HG03432 (cell line): ENCODE measurements at regions not wholly inside any gene's neighbourhood (a gene's known extent, or its start where the extent isn't known, plus 50 kb on each side); places are given as distances from the start of the nearest gene placed in this dataset.
"Not testable (repeated sequence)": the region's sequence is repeated elsewhere in the genome, so short reads cannot be mapped to it uniquely, and the experiment has no call there.

Source experiments
- ATAC-seq: cut with Tn5 transposase; IDR thresholded peaks from one replicate; pipeline ENCODE4 v1.9.1; 2021; ENCODE audit warnings: mild to moderate bottlenecking, moderate library complexity; ENCODE audit not compliant: unreplicated experiment

- no peak for ATAC-seq
Measured at GRCh38 chr6:6808915-6809314, 220.4 kb downstream of the LY86 start.

GRCh38 chr6:6810727-6811126 is 222.2 kb downstream of the LY86 start:
- ATAC-seq: no peak

GRCh38 chr6:6811128-6812009 is 222.8 kb downstream of the LY86 start:
- peak; percentile 42 for ATAC-seq

GRCh38 chr6:6812427-6812826 is 223.9 kb downstream of the LY86 start:
- ATAC-seq: no peak

- ATAC-seq: no peak
Measured at GRCh38 chr6:6815732-6816131, 227.2 kb downstream of the LY86 start.

GRCh38 chr6:6816716-6817115 is 228.2 kb downstream of the LY86 start:
- ATAC-seq: peak; percentile 58

GRCh38 chr6:6818078-6818639 is 229.6 kb downstream of the LY86 start:
- ATAC-seq: no peak

GRCh38 chr6:6820641-6821238 is 232.2 kb downstream of the LY86 start:
- ATAC-seq: no peak

GRCh38 chr6:6821639-6822261 is 233.2 kb downstream of the LY86 start:
- ATAC-seq: no peak

GRCh38 chr6:6823030-6823429 is 234.5 kb downstream of the LY86 start:
- ATAC-seq: no peak

- ATAC-seq: no peak
Measured at GRCh38 chr6:6823568-6824224, 235.2 kb downstream of the LY86 start.

GRCh38 chr6:6824381-6824780 is 235.9 kb downstream of the LY86 start:
- no peak for ATAC-seq

- no peak for ATAC-seq
Measured at GRCh38 chr6:6825193-6825784, 236.8 kb downstream of the LY86 start.

- ATAC-seq: peak; percentile 89
Measured at GRCh38 chr6:6826095-6826901, 237.8 kb downstream of the LY86 start.

GRCh38 chr6:6826961-6827360 is 238.4 kb downstream of the LY86 start:
- no peak for ATAC-seq

GRCh38 chr6:6829872-6830685 is 241.6 kb downstream of the LY86 start:
- ATAC-seq: no peak

- not testable (repeated sequence) for ATAC-seq
Measured at GRCh38 chr6:6830686-6831063, 242.2 kb downstream of the LY86 start.

- ATAC-seq: no peak
Measured at GRCh38 chr6:6832439-6832838, 243.9 kb downstream of the LY86 start.
